HG03354 (cell line): ENCODE measurements at regions not wholly inside any gene's neighbourhood (a gene's known extent, or its start where the extent isn't known, plus 50 kb on each side); places are given as distances from the start of the nearest gene placed in this dataset.

Experiments
- ATAC-seq: cut with Tn5 transposase; IDR thresholded peaks from one replicate; pipeline ENCODE4 v1.9.1; 2021; ENCODE audit warnings: mild to moderate bottlenecking; ENCODE audit not compliant: unreplicated experiment, poor library complexity, severe bottlenecking

DNA sequence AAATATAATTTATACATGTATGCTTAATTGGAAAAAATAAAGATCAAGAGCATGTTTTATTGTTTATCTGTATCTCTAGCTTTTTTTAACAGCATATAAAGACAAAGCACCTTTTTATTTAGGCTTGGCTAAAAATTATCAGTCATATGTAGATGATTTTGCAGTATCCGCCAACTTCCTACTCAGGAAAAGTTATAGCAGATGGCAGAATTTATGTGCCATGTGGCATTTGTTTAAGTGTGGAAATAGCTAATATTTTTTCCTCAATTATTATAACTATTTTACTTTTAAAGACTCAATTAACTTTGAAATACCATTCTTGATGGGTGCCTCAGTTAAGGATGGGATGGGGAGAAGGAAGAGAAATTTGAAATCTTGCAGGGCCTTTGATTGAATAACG lies 762.1 kb upstream of the RBFOX1 start:
- no peak for ATAC-seq

DNA sequence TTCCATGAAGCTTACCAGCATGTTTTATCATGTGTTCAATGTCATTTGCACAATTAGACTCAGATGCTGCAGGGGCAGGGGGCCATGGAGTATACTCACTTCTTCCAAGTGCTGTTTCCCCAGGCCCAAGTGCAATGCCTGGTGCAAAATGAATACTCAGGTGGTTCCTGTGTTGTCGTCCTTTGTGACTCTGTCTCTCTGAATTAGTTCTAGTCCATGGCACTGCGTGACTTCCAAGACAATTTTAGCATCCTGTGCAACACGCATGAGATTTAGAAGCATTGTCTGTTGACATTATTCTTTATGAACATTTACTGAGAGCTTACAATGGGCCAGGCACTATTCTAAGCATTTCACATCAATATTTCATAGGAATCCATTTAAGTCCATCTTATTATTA lies 769.7 kb upstream of the RBFOX1 start:
- ATAC-seq = no peak

DNA sequence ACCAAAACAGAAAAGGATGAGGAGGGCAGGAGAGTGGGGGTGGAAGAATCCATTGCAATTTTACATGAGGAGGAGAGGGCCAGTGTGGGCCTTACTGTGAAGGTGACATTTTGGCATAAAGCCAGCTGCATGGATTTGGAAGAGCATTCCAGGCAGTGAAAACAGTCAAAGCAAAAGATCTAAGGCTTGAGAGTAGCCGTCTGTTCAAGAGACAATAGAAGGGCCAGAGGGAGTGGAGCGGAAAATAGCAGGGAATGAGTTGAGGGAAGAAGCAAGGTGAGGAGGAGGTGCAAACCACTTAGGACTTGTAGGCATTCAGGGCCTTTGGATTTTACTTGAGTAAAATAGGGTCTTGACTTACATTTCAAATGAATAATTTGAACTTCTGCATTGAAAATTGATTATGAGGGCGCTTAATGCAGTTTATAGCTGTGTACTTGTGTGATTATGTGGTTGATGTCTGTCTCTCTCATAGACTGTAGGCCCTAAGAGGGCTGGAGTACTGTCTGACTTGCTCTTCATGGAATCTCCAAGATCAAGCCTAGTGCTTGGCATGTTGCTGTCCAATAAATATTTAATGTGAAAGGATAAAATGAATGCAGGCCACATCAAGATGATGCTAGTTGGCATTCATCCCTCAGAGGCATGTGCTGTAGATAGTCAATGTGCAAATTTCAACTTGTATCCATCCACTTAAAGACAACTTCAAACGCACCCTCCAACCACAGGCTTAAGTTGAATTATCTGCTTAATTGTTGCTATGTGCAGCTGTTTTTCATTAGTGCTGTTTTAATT lies 772.1 kb upstream of the RBFOX1 start:
- no peak for ATAC-seq

DNA sequence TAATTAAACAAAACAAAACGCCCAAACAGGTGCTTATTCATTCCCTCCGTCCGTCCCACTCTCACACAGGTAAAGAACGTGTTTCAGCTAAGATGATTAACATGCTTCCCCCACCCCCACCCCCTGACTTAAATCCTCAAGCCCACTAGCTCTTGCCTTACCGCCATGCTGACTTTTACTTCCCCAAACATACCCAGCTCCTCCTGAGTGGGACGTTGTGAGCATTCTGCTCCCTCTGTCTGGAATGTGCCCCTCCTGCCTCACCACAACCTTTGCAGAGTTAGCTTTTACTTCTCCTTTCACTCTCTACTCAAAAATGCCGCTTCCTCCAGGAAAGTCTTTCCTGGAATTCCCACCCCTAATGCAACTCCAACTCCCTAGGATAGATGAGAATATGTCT lies 774.0 kb upstream of the RBFOX1 start:
- no peak for ATAC-seq

DNA sequence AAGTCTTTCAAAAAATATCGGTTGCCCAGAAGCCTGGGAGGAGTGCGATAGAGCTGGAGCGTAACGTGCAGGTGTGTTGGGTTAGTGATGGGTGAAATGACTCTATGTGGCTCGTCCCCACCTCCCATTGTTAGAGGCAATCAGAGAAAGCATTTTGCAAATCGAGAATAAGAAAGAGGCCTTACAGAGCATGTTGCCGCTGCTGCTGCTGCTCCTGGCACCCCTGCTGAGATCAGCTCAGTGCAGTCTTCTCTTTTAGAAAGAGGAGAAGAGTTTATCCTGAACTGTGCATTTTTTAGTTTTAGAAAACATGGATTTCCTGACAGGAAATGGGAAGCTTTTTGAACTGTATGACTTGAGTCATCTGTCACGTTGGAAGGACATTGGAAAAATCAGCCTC lies 774.5 kb upstream of the RBFOX1 start:
- ATAC-seq = no peak

DNA sequence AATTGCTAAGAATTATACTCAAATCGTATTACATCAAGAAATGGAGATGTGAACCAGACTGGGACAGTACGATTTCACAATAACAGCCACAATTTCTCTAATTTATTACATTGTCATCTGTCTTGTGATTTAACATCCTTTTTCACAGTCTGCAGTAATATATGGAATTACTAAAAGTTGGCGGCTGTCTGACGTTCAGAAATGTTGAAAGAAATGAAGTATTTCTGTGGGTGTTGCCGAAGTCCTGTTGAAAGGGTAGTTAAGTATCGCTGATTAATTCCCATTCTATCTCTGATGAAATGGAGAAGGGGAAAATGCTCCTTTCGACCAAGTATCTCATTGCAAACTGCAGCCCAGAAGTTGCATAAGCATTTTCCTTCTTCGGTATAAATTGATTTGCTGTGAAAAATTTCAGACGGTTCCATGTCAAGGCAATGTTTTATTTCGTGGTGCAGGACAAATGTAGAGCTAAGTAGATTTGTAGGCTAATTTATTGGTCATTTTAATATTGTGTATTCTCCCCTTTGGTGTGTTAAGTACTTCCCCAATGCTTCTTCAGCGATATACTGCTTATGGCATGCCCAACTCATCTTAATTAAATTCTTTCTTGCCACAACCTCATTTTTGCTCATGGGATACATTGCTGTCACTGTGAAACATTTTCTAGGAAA lies 775.2 kb upstream of the RBFOX1 start:
- ATAC-seq = no peak

DNA sequence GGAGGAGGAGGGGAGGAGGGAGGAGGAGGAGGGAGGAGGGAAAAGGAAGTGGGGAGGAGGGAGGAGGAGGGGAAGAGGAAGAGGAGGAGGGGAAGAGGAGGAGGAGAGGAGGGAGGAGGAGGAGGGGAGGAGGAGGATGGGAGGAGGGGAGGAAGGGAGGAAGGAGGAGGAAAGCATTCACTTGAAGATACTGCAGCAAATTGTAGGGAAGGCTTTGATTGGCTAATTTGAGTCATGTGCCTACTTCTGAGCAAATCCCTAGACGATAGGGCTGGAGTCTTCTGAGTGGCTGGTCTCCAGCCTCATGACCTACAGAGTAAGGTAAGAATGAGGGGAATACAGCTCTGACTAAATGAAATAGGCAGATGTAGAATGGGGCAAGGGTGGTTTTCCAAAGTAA lies 783.2 kb upstream of the RBFOX1 start:
- ATAC-seq = no peak

DNA sequence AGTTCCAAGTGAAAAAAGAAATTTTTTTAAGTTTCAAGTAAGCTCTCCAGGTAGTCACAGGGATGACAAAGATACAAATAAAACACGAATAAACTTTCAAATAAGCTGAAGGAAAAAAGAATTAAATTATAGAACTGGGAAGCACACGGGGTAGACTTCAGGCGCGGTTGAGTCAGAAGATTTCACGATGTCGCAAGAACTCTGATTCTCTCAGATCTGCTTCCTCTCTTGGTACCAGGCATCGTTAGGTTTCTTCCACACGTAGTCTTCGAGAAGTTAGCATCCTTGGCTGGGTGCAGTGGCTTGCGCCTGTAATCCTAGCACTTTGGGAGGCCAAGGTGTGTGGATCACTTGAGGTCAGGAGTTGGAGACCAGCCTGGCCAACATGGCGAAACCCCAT lies 784.1 kb upstream of the RBFOX1 start:
- no peak for ATAC-seq

DNA sequence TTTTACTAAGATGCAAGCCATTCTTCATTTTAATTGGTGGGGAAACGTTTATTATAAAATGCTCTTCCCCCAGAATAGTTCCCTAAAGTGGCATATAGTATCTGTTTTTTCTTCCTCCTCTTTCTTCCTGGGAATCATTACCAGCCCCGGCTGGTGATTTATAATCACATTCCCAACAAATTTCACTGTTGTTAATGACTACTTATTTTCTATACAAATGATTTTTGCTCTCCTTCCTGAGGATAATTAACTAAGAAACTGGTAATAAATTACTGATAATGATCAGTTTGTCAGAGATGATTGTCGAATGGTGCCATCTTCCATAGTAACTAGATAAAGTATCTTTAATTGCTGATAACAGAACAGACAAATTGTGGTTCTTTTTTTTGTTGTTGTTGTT lies 785.5 kb upstream of the RBFOX1 start:
- ATAC-seq = no peak

DNA sequence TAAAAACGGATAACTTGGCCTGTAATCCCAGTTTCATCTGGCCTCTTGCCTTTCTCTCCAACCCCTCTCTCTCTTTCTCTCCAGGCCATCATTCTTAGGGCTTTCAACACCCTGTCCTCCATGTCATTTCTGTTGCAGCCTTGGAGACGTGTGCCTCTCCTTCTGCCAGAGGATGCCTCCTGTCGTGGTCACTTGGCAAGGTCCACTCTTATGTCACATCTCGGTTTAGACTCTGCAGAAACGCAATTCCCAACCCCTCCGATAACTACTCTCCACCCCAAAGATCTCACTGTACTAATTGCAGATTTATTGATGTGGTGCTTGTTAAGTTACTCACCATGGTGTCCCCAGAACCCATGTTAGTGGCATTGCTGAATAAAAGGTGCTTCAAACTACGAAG lies 787.3 kb upstream of the RBFOX1 start:
- ATAC-seq = no peak

DNA sequence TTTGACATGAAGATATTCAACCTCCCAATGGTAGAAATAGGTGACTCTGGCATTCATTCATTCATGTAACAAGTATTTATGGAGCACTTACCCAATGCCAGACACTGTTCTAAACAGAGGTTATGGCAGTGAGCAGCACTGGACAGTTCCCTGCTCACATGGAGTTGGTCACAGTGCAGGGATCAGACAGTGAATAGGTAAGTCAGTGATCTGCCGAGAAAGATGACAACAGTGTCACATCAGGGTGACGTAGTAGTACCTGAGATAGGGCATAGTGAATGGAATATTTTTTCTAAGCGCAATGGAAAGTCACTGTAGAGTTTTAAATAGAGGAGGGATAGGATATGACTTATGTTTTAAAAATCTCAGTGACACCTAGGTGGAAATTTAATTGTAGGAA lies 791.4 kb upstream of the RBFOX1 start:
- no peak for ATAC-seq

DNA sequence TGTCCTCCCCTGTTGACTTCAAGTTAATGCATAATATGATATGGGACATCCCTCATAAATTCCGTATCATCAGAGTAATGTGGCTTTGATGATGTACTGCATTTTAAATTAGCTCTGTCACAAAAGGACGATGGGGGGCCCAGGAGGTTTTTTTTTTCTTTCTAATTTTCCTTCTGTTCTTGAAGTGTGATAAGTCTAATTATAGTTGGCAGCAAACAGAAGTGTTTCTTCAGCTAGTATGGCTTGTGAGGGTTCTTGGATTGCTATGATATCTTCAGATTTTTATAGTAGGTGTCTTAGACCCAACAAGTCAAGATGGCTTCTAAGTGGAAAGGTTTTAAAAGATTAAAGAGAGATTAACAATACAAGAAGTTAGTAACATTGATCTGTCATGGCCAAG lies 796.2 kb upstream of the RBFOX1 start:
- no peak for ATAC-seq

DNA sequence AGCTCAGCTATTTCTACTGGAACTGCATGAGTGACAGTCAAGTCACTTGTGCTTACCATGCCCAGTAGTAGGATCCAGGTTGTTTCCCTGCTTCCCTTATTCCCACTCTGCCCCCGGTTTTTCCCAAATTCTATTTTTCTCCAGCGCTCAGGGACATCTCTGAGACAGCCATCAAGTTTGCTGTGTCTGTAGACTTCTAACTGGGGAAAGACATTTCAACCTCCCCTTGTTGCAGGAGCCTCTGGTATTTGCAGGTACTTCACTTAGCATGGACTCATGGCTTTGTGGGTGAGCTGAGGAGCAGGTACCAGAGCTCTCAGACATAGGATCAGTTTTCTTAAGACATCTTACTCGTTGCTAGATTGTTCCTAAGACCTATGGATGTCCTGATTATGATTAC lies 801.6 kb upstream of the RBFOX1 start:
- no peak for ATAC-seq

DNA sequence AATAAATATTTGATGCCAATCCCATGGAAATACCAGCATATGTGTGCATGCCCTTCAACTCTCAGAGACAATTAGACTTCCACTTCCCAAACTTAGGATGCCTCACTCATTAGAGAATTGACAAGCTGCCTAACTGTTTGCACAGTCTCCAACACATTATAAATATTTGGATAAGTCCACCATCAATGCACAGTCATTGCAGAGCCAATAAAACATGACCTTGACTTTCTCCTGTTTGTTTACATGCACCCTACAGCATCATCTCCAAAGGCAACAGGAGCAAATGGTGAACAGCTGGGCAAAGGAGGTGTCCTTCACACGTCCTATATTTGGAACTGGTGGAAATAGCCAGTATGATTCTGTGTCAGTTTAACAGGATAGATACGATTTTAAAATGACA lies 804.4 kb upstream of the RBFOX1 start:
- no peak for ATAC-seq

DNA sequence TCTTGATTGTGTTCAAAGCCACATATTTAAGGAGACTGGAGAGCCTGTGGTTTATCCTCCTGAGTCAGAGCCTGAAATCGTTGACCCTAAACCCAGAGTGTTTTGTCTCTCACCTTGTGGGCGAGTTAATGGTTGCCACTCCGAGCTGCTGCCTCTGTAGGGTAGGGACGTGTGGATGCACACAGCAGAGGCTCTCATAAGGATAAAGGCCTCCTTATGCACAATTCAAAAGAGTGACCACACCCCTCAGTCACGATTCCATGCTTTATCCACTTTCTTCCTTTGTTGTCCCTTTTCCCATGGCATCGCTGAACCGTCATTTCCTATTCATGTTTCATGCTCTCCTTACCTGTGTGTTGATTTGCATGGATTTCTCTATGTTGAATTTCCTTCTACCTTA lies 805.0 kb upstream of the RBFOX1 start:
- ATAC-seq = no peak

DNA sequence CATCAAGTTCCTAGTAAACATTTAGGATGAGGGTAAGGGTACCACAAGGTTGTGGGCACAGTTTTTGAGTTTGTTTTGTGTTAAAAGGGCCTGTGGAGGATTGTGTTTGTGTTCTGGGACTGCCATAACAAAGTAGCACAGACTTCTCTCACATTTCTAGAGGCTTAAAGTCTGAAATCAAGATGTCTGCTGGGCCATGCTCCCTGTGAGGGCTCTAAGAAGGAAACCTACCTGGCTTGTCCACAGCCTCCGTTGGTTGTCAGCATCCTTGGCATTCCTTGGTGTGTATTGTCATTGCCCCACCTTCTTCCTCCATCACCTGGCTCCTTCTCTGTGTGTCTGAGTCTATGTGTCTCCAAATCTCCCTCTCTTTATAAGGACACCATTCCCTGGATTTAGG lies 808.1 kb upstream of the RBFOX1 start:
- no peak for ATAC-seq

DNA sequence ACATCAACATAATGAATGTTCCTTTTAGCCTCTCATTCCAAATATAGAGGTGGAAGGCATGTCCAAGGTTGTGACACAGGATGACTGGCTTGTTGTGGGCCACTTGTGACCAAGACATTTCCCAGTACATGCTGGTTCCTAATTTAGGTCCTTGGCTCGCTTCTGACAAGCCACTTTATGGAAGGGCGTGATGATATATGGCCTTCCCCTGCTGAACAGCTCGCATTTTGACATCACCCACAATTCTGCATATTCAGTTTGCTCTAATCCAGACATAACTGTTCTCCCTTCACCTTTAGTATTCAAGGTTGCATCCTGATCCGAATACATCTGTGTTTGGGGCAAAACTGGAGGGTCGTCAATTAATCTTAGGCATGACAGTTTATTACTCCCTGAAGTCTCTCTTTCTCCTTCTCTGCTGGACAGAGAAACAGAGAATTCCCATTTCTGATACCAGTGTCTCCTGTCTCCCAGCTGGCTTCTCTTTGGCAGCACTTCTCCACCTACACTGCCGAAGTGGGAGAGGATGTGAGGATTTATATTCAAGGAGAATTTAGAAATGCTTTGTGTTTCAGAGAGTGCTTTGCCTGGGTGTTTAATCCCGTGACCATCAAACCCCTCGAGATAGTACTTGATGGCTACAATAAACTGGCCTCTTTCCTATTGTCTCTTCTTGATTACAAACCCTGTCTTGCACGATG lies 815.5 kb upstream of the RBFOX1 start:
- no peak for ATAC-seq

DNA sequence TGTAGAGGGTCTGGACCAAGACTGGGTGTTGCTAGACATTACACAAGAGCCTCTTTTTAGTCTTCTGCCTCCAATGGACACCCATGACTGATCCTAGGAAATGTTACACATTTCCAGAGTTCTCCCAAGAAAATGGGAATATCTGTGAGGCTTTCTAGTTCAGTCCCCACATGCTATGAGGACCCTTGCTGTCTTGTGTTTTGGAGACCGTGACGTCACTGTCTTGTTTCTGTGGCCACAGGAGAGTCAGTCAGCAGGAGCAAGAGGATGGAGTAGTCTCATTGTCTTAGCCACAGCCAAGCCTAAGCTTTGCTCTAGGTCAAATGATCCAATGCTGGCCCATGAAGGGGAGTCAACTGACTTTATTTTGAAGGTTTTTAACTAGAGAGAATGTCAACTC lies 820.1 kb upstream of the RBFOX1 start:
- no peak for ATAC-seq

DNA sequence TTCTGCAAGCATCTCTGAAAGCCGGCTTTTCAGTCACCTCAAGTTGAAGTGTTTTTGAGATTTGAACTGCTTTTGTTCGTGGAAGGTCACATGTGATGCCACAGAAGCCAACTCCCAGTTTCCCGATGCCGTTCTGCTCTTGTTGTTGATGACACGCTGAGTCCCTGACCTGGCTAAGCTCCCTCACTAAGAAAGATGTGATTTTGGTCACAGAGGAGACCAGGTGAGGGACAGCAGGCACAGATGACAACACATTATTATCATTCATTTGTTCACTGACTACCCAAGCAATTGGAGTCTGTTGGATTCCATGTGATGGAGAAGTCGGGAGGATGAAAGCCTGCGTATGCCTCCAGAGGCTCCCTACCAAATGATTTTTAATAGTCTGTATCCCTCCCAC lies 822.4 kb upstream of the RBFOX1 start:
- ATAC-seq = no peak

DNA sequence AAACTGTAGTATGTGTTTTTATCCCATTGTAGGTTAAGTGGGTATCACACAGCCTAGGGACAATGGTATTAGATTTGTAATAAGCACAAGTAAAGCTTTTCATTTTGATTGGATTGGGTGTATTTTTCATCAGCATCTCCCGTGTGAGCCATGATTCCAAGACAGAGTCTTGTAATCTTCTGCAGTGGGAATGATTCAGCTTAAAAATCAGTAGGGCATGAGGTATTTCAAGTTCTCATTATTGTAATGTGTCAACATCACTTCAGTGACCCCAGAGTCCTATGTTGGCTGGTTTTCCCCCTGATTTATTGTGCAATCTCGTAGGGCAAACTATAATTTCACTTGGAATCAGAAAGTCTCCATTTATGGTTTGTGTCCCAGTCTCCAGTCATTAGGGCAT lies 833.2 kb upstream of the RBFOX1 start:
- ATAC-seq = no peak

DNA sequence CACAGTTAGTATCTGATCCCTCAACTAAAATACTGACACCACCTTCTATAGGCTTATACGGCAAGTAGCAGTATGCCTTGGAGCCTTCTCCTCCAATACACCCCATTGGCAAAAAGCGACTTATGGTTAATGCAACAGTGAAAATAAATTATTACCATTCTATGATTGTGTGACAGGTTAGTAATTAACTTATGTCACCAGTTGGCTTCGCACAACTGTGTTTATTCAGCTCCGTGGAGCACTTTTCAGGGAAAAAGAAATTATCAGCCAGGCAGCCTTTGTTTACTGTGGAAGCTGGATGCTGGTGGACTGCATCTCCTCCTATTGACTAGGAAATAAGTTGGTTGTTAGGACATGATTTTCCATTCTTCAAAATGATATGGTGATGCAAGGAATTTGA lies 833.8 kb upstream of the RBFOX1 start:
- ATAC-seq = no peak
